ENCODE measurements at regions not wholly inside any gene's neighbourhood (a gene's known extent, or its start where the extent isn't known, plus 50 kb on each side); places are given as distances from the start of the nearest gene placed in this dataset.

GRCh38 chr16:86922311-86922710, 344.0 kb downstream of the FOXL1 start:
- no peak for TF ChIP-seq FOXP1 (CRISPR knock-in tag; IDR thresholded peaks at IDR 0.05; ENCODE audit: borderline replicate concordance)
- no peak for TF ChIP-seq CTCF (IDR thresholded peaks at IDR 0.05)
- TF ChIP-seq CREB1 (CRISPR knock-in tag; IDR thresholded peaks at IDR 0.05): no peak
